Transverse colon (tissue), 4 donors: ENCODE measurements at regions not wholly inside any gene's neighbourhood (a gene's known extent, or its start where the extent isn't known, plus 50 kb on each side); places are given as distances from the start of the nearest gene placed in this dataset.

ENCODE experiments used
- CTCF ChIP-seq, 5 experiments: fragments of 200-600 bp in 3 of 5; fragments of 450-650 bp in 2 of 5; sonication (generic) in 3 of 5; IDR thresholded peaks; 1 replicate in 2 of 5; 2 replicates in 3 of 5; pipeline ENCODE4 v1.5.1; 2016 to 2017; ENCODE audit warnings: antibody characterized with exemption in 5 of 5, inconsistent platforms in 3 of 5, mild to moderate bottlenecking in 2 of 5, moderate library complexity in 1 of 5
- EP300 ChIP-seq: sonication (generic); formaldehyde crosslinking; IDR thresholded peaks from one replicate; pipeline ENCODE4 v1.6.1; 2017; ENCODE audit warnings: antibody characterized with exemption, low read depth
- POLR2A ChIP-seq: fragments of 450-650 bp; IDR thresholded peaks from one replicate; pipeline ENCODE4 v1.6.1; 2016; ENCODE audit warnings: antibody characterized with exemption, mild to moderate bottlenecking, moderate library complexity
- POLR2AphosphoS5 ChIP-seq, 3 donors: sonication (generic); formaldehyde crosslinking; IDR thresholded peaks; one replicate each; pipeline ENCODE4 v1.6.1; 2016; ENCODE audit warnings: antibody characterized with exemption in 3 of 3

DNA sequence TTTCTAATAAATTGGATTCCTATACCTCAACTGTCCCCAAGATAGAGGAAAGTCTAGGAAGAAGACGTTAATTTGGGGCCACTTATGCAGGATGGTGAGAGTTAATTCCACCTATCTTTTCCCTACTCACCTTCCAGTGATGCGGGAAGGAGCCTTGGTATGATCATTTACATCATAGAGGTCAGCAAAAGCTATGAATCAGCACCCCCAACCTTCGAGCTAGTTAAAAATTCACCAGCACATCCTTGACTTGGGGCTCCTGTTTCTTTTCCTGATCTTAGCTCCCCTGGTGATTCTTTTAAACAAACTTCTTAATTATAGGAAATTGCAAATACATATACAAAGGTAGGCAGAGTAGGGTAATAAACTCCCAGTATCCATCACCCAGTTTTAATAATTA lies 366.6 kb downstream of the SOX2 start:
- TF ChIP-seq POLR2A: no peak
- no peak for TF ChIP-seq CTCF (IDR thresholded peaks at IDR 0.05)
- TF ChIP-seq EP300: no peak
- no peak for TF ChIP-seq POLR2AphosphoS5 (IDR thresholded peaks at IDR 0.05)
